OCI-LY7 (cell line): ENCODE measurements at regions not wholly inside any gene's neighbourhood (a gene's known extent, or its start where the extent isn't known, plus 50 kb on each side); places are given as distances from the start of the nearest gene placed in this dataset.
A peak's percentile ranks its signal among the peaks of the same experiment; 100 is the strongest.

Experiments used
- BruUV-seq: library from RNA; stranded (reverse); fragments of 400-500 nt; replicated peaks from 2 replicates; lab custom pipeline; 2021; lab: Mats Ljungman, UMichigan
- CTCF ChIA-PET: fragments of 300-600 bp; sonication (Branson Sonifier 250); formaldehyde crosslinking; loops from one replicate; lab custom pipeline; 2022; ENCODE audit warnings: antibody characterized with exemption; ENCODE audit not compliant: unreplicated experiment; lab: Charles Lee
- POLR2A ChIA-PET: fragments of 300-600 bp; sonication (Branson Sonifier 250); formaldehyde crosslinking; loops from one replicate; lab custom pipeline; 2022; ENCODE audit warnings: antibody characterized with exemption; lab: Charles Lee
- DNase-seq: peaks from one replicate; pipeline ENCODE4 v3.0.0-alpha.2; 2015; ENCODE audit warnings: low spot score
- H2AFZ ChIP-seq: fragments of 200-600 bp; sonication (generic), shearing (Covaris generic); 2 replicates; pipeline ENCODE4 v1.6.1; 2014; ENCODE audit warnings: mild to moderate bottlenecking, antibody characterized with exemption, low read length, moderate library complexity
- H3K27ac ChIP-seq: fragments of 200-600 bp; sonication (generic); 2 replicates; pipeline ENCODE4 v1.5.1; 2014; ENCODE audit warnings: mixed run types, low read depth, mild to moderate bottlenecking, moderate library complexity, low read length, inconsistent platforms; ENCODE audit not compliant: poor library complexity, severe bottlenecking
- H3K36me3 ChIP-seq: fragments of 200-600 bp; sonication (generic); 2 replicates; pipeline ENCODE4 v1.6.1; 2014; ENCODE audit warnings: mild to moderate bottlenecking, antibody characterized with exemption, low read length, moderate library complexity, mixed read lengths; ENCODE audit not compliant: insufficient read depth
- H3K4me1 ChIP-seq: fragments of 200-600 bp; sonication (generic); 2 replicates; pipeline ENCODE4 v1.5.1; 2014; ENCODE audit warnings: mild to moderate bottlenecking, low read length; ENCODE audit not compliant: insufficient read depth, poor library complexity, severe bottlenecking
- H3K4me2 ChIP-seq: fragments of 200-600 bp; sonication (generic); 2 replicates; pipeline ENCODE4 v1.6.1; 2014; ENCODE audit warnings: mild to moderate bottlenecking, low read length
- H3K4me3 ChIP-seq: fragments of 200-600 bp; sonication (generic); 2 replicates; pipeline ENCODE4 v1.5.1; 2014; ENCODE audit warnings: mild to moderate bottlenecking, low read depth, low read length; ENCODE audit not compliant: poor library complexity, severe bottlenecking
- H3K79me2 ChIP-seq: fragments of 200-600 bp; sonication (generic); 2 replicates; pipeline ENCODE4 v1.6.1; 2016; ENCODE audit warnings: low read depth, mild to moderate bottlenecking, low read length, moderate library complexity, mixed read lengths; ENCODE audit not compliant: insufficient read depth
- H3K9me2 ChIP-seq: fragments of 200-600 bp; sonication (generic); 2 replicates; pipeline ENCODE4 v1.6.1; 2016; ENCODE audit warnings: mild to moderate bottlenecking, low read length, mixed read lengths; ENCODE audit not compliant: insufficient read depth
- H3K9me3 ChIP-seq: fragments of 200-600 bp; sonication (generic); 2 replicates; pipeline ENCODE4 v1.6.1; 2014; ENCODE audit warnings: mild to moderate bottlenecking, mixed run types, low read length, mixed read lengths
- H4K20me1 ChIP-seq: fragments of 200-600 bp; sonication (generic); 2 replicates; pipeline ENCODE4 v1.6.1; 2014; ENCODE audit warnings: mild to moderate bottlenecking, antibody characterized with exemption, low read length, moderate library complexity, mixed read lengths; ENCODE audit not compliant: insufficient read depth
- CTCF ChIP-seq: fragments of 200-600 bp; sonication (generic); conservative IDR thresholded peaks from 2 replicates; pipeline ENCODE4 v1.5.1; 2014; ENCODE audit warnings: mild to moderate bottlenecking, antibody characterized with exemption, low read length, moderate library complexity, mixed read lengths
- EZH2phosphoT487 ChIP-seq: fragments of 200-600 bp; sonication (generic); IDR thresholded peaks from 2 replicates; pipeline ENCODE4 v1.6.1; 2018; ENCODE audit warnings: low read depth, borderline replicate concordance, mild to moderate bottlenecking, mixed run types, antibody characterized with exemption, low read length, moderate library complexity, mixed read lengths
- intact Hi-C: fragments of 100-400 bp; cut with micrococcal nuclease; formaldehyde crosslinking; loops from one replicate; pipeline ENCODE4 v1.10.0; 2022; ENCODE audit not compliant: unreplicated experiment

GRCh38 chr3:71859123-71859519, 74.2 kb upstream of the PROK2 start:
- no peaks in the 10 kb centered on the region for H3K4me1 ChIP-seq
- no peak overlapping the region for H3K4me2 ChIP-seq
- no peaks in the 10 kb centered on the region for H3K36me3 ChIP-seq
- ChIA-PET CTCF (no interaction called here), POLR2A (no interaction called here)
- DNase-seq, result peak; percentile 10
- no peak overlapping the region for H2AFZ ChIP-seq
- intact Hi-C loops, result no loop called here
- no TSS peak for BruUV-seq
- no peaks in the 10 kb centered on the region for H4K20me1 ChIP-seq
- no peaks in the 10 kb centered on the region for H3K9me3 ChIP-seq
- TF ChIP-seq CTCF (peak; percentile 68), EZH2phosphoT487 (no peak)
- H3K9me2 ChIP-seq, result no peaks in the 10 kb centered on the region
- H3K79me2 ChIP-seq, result no peaks in the 10 kb centered on the region
- H3K4me3 ChIP-seq, result no peak overlapping the region
- H3K27ac ChIP-seq, result no peak overlapping the region

- H3K4me2 ChIP-seq, result no peak overlapping the region
- no peaks in the 10 kb centered on the region for H3K9me2 ChIP-seq
- ChIA-PET POLR2A (no interaction called here), CTCF (no interaction called here)
- no peak for DNase-seq
- no peaks in the 10 kb centered on the region for H3K79me2 ChIP-seq
- H4K20me1 ChIP-seq, result no peaks in the 10 kb centered on the region
- TF ChIP-seq CTCF, result no peak
- TF ChIP-seq EZH2phosphoT487, result no peak
- no peak overlapping the region for H3K27ac ChIP-seq
- BruUV-seq, result no TSS peak
- H3K4me1 ChIP-seq, result no peaks in the 10 kb centered on the region
- intact Hi-C loops, result no loop called here
- H3K36me3 ChIP-seq, result no peaks in the 10 kb centered on the region
- H3K9me3 ChIP-seq, result no peaks in the 10 kb centered on the region
- no peak overlapping the region for H3K4me3 ChIP-seq
- no peak overlapping the region for H2AFZ ChIP-seq
Observed at GRCh38 chr3:71858503-71859122, 73.7 kb upstream of the PROK2 start.

- Histone ChIP-seq H3K4me2 (no peak overlapping the region), H3K4me3 (no peak overlapping the region), H3K9me2 (no peaks in the 10 kb centered on the region), H3K79me2 (no peaks in the 10 kb centered on the region), H3K4me1 (no peaks in the 10 kb centered on the region), H3K9me3 (no peaks in the 10 kb centered on the region), H3K27ac (no peak overlapping the region), H2AFZ (no peak overlapping the region), H4K20me1 (no peaks in the 10 kb centered on the region), H3K36me3 (no peaks in the 10 kb centered on the region)
- ChIA-PET CTCF (no interaction called here), POLR2A (no interaction called here)
- intact Hi-C loops, result no loop called here
- no peak for DNase-seq
- BruUV-seq, result no TSS peak
- TF ChIP-seq CTCF (no peak), EZH2phosphoT487 (no peak)
Observed at GRCh38 chr3:71857956-71858355, 73.0 kb upstream of the PROK2 start.
